Upper lobe of right lung (tissue), 1 donor: ENCODE measurements at regions not wholly inside any gene's neighbourhood (a gene's known extent, or its start where the extent isn't known, plus 50 kb on each side); places are given as distances from the start of the nearest gene placed in this dataset.

Experiments used
- ATAC-seq: fragments of 200-7000 bp; cut with Tn5 transposase; one replicate; pipeline ENCODE4 v1.9.1; 2020; ENCODE audit warnings: mild to moderate bottlenecking, moderate library complexity
- DNase-seq: peaks from one replicate; pipeline ENCODE4 v3.0.0-alpha.2; 2020
- H3K27ac ChIP-seq: fragments of 200-600 bp; one replicate; pipeline ENCODE4 v1.8.0; 2022
- H3K27me3 ChIP-seq: fragments of 200-600 bp; one replicate; pipeline ENCODE4 v1.8.0; 2022; ENCODE audit warnings: mild to moderate bottlenecking
- H3K36me3 ChIP-seq: fragments of 200-600 bp; one replicate; pipeline ENCODE4 v1.8.0; 2022
- H3K4me1 ChIP-seq: fragments of 200-600 bp; one replicate; pipeline ENCODE4 v1.8.0; 2022
- H3K4me3 ChIP-seq: fragments of 200-600 bp; one replicate; pipeline ENCODE4 v1.8.0; 2022; ENCODE audit warnings: mild to moderate bottlenecking
- H3K9me3 ChIP-seq: fragments of 200-600 bp; one replicate; pipeline ENCODE4 v1.8.0; 2022
- intact Hi-C: fragments of 100-400 bp; cut with DNase I; formaldehyde crosslinking; loops from one replicate; pipeline ENCODE4 v1.11.0; 2022
- TF ChIP-seq, protein P1 (sequence below): fragments of 200-600 bp; IDR thresholded peaks from one replicate; pipeline ENCODE4 v1.8.0; 2022; ENCODE audit warnings: antibody characterized with exemption
- donor health status: DM: no; HTN: yes; CAD: no; lungs with severe emphysema.

DNA sequence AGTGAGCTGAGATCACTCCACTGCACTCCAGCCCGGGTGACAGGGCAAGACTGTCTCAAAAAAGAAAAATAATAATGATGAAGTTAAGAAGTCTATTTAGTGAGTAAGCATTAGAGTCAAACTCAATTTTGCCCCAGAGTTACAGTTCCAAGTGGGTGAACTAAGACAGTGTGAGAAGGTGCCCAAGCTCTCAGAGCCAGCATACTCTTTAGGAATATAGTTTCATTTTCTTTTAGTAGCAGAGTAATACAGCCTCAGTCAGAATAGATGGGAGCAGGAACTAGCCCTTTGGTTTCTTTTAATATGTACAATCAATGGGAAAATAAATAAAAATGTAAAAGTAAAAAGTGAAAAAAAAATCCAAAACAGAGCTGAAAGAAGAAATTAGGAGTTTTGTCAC is 87.0 kb upstream of the ADGRF1 start:
- ATAC-seq: no peak

DNA sequence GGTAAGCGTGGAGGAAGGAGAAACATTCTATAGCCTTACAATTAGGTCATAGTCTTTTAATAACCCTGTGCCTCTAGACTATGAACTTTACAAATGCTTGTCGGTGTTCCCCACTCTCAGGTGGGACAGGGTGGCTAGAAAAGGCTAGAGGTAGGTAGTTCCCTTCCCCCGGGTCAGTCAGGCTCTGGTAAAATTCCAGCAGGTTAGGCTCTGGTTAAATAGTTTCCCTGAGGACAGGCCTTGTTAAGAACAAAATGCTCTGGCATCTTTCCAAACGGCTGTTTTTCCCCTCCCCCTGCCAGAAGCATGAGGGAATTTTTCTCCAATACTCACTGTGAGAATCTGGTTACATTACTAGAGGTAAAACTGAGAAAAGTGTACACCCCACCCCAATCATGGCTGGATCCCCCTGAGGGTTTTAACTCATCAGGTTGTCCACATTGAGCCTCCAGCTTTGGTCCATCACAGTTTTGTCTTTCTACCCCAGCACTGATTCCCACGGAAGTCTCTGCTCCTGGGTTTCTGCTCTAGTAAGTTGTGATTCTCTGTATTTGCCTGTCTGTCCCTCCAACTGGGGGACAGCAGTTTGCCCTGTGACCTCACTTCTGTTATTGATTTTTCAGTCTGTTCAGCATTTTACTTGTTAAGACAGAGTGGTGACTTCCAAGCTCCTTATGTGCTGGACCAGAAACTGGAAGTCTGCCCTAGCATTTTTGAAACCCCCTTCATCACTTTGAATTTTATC is 84.7 kb upstream of the ADGRF1 start:
- DNase-seq (no peak), ATAC-seq (no peak)
- no peak overlapping the region for H3K27ac ChIP-seq
- no peaks in the 10 kb centered on the region for H3K36me3 ChIP-seq
- H3K9me3 ChIP-seq: no peaks in the 10 kb centered on the region
- H3K27me3 ChIP-seq: no peaks in the 10 kb centered on the region
- TF ChIP-seq, protein P1, sequence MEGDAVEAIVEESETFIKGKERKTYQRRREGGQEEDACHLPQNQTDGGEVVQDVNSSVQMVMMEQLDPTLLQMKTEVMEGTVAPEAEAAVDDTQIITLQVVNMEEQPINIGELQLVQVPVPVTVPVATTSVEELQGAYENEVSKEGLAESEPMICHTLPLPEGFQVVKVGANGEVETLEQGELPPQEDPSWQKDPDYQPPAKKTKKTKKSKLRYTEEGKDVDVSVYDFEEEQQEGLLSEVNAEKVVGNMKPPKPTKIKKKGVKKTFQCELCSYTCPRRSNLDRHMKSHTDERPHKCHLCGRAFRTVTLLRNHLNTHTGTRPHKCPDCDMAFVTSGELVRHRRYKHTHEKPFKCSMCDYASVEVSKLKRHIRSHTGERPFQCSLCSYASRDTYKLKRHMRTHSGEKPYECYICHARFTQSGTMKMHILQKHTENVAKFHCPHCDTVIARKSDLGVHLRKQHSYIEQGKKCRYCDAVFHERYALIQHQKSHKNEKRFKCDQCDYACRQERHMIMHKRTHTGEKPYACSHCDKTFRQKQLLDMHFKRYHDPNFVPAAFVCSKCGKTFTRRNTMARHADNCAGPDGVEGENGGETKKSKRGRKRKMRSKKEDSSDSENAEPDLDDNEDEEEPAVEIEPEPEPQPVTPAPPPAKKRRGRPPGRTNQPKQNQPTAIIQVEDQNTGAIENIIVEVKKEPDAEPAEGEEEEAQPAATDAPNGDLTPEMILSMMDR: no peak
- no peak overlapping the region for H3K4me3 ChIP-seq
- intact Hi-C loops: no loop called here
- peaks cover 14% of the 10 kb centered on the region for H3K4me1 ChIP-seq

More for the DNA sequence above, 87.0 kb upstream of the ADGRF1 start:
- TF ChIP-seq, protein P1: no peak
- intact Hi-C loops: no loop called here
- Histone ChIP-seq H3K9me3 (no peaks in the 10 kb centered on the region), H3K4me1 (peaks cover 15% of the 10 kb centered on the region), H3K27ac (no peak overlapping the region), H3K36me3 (no peaks in the 10 kb centered on the region), H3K27me3 (no peaks in the 10 kb centered on the region), H3K4me3 (no peak overlapping the region)
- DNase-seq: no peak

DNA sequence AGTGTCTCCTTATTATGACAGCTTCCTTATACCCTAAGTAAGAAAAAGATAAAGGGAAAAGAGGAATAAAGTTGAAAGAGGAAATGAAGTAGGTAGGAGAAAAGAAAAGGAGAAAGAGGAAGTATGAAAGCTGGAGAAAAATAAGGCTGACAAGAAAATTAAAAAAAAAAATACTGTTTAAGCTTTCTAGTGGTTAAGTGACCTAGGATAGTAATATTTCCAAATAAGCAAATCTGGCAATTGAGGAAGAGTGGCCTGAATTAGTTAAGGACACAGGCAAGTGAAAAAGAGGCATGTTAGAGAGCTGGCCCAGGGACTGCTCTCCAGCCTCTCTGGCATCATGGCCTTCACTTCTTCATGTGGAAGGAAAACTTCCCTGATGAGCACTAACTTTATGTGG is 76.5 kb upstream of the ADGRF1 start:
- ATAC-seq: no peak
- TF ChIP-seq, protein P1: no peak
- Histone ChIP-seq H3K36me3 (no peaks in the 10 kb centered on the region), H3K4me1 (no peaks in the 10 kb centered on the region), H3K27ac (no peak overlapping the region), H3K4me3 (no peak overlapping the region), H3K27me3 (no peaks in the 10 kb centered on the region), H3K9me3 (no peaks in the 10 kb centered on the region)
- no peak for DNase-seq
- intact Hi-C loops: no loop called here

DNA sequence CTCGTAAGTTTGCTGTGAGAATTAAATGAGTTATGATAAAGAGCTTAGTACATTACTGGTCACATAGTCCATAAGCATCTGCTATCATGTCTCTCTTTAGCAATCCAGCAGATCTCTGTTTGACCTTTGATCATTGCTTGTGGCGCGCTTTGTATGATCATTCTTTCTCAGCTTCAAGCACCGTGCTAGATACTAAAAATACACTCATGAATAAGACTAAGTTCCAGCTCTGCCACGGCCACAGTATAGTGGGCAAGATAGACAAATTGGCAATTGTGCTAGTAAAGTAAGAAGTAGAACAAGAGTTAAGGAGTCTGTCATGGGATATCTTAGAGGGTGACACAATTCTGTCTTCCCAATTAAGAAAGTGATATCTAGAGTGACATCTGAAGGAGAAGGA is 75.2 kb upstream of the ADGRF1 start:
- TF ChIP-seq, protein P1: no peak
- intact Hi-C loops: no loop called here
- ATAC-seq: no peak
- no peak overlapping the region for H3K27ac ChIP-seq
- H3K27me3 ChIP-seq: no peaks in the 10 kb centered on the region
- H3K9me3 ChIP-seq: no peaks in the 10 kb centered on the region
- no peak for DNase-seq
- no peak overlapping the region for H3K4me3 ChIP-seq
- H3K36me3 ChIP-seq: no peaks in the 10 kb centered on the region
- H3K4me1 ChIP-seq: no peaks in the 10 kb centered on the region

DNA sequence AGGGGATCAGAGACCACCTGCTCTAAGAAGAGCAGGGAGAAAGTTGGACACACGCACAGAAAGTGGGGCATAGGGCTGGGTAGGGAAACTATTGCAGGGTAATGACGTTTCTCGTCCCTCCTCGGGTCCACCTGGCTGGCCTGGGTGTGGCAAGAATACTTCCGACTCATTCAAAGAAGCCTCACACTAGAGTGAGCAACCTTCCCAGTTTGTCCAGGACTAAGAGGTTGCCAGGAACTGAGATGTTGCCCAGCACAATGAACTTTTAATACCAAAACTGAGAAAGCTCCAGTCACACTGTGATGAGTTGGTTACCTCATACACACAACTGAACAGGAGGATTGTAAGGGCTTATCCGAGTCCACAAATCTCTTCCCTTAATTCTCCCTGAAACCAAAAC is 74.5 kb upstream of the ADGRF1 start:
- Histone ChIP-seq H3K4me3 (no peak overlapping the region), H3K27ac (no peak overlapping the region), H3K4me1 (no peaks in the 10 kb centered on the region), H3K9me3 (no peaks in the 10 kb centered on the region), H3K36me3 (no peaks in the 10 kb centered on the region), H3K27me3 (no peaks in the 10 kb centered on the region)
- intact Hi-C loops: no loop called here
- no peak for DNase-seq
- no peak for ATAC-seq
- TF ChIP-seq, protein P1: no peak

DNA sequence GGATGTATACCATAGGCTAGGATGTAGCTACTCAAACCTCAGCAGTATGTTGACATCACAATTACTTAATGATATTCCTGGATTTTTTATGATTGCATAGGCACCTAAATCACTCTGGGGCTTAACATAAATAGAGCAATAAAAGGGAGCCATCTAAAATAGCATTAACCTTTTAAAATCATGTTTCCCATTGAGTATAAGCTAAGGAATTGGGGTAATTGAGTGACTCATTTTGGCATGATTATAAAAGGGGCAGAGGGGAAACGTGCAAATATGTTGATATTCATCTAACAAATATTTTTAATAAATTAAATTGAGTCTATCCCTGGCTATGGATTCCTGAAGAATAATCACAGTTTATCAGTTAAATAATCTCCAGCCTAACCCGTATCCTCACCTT is 74.0 kb upstream of the ADGRF1 start:
- H3K36me3 ChIP-seq: no peaks in the 10 kb centered on the region
- intact Hi-C loops: no loop called here
- ATAC-seq (no peak), DNase-seq (no peak)
- no peak overlapping the region for H3K4me3 ChIP-seq
- H3K27ac ChIP-seq: no peak overlapping the region
- H3K4me1 ChIP-seq: no peaks in the 10 kb centered on the region
- no peaks in the 10 kb centered on the region for H3K27me3 ChIP-seq
- TF ChIP-seq, protein P1: no peak
- no peaks in the 10 kb centered on the region for H3K9me3 ChIP-seq
